ENCODE measurements at regions not wholly inside any gene's neighbourhood (a gene's known extent, or its start where the extent isn't known, plus 50 kb on each side); places are given as distances from the start of the nearest gene placed in this dataset.

- 74% methylated on average over 9 of the region's 9 CpGs for WGBS (ENCODE audit: insufficient coverage)
- DNase-seq, result no peak
- Histone ChIP-seq H3K36me3 (ENCODE audit: control insufficient read depth, insufficient read depth, low read length) (no peaks in the 10 kb centered on the region), H3K4me1 (ENCODE audit: control insufficient read depth, insufficient read depth, low read length) (no peaks in the 10 kb centered on the region), H3K9me3 (replicated peaks; ENCODE audit: control insufficient read depth, low read depth, low read length) (no peaks in the 10 kb centered on the region), H3K4me3 (ENCODE audit: low read length) (no peak overlapping the region), H3K27ac (ENCODE audit: low read length) (no peak overlapping the region), H3K27me3 (ENCODE audit: control insufficient read depth, insufficient read depth, low read length) (peaks cover 2% of the 10 kb centered on the region)
Observed at GRCh38 chr1:4268889-4269284, 368.8 kb upstream of the C1orf174 start.

- Histone ChIP-seq H3K27me3 (ENCODE audit: control insufficient read depth, insufficient read depth, low read length) (peaks cover 2% of the 10 kb centered on the region), H3K9me3 (replicated peaks; ENCODE audit: control insufficient read depth, low read depth, low read length) (no peaks in the 10 kb centered on the region), H3K4me3 (ENCODE audit: low read length) (no peak overlapping the region), H3K36me3 (ENCODE audit: control insufficient read depth, insufficient read depth, low read length) (no peaks in the 10 kb centered on the region), H3K4me1 (ENCODE audit: control insufficient read depth, insufficient read depth, low read length) (no peaks in the 10 kb centered on the region), H3K27ac (ENCODE audit: low read length) (no peak overlapping the region)
- WGBS (ENCODE audit: insufficient coverage), result 60% methylated on average over 7 of the region's 7 CpGs
- DNase-seq, result no peak
Observed at GRCh38 chr1:4269330-4269729, 369.3 kb upstream of the C1orf174 start.

- Histone ChIP-seq H3K36me3 (ENCODE audit: control insufficient read depth, insufficient read depth, low read length) (no peaks in the 10 kb centered on the region), H3K27ac (ENCODE audit: low read length) (no peak overlapping the region), H3K4me1 (ENCODE audit: control insufficient read depth, insufficient read depth, low read length) (no peaks in the 10 kb centered on the region), H3K27me3 (ENCODE audit: control insufficient read depth, insufficient read depth, low read length) (peaks cover 2% of the 10 kb centered on the region), H3K4me3 (ENCODE audit: low read length) (no peak overlapping the region), H3K9me3 (replicated peaks; ENCODE audit: control insufficient read depth, low read depth, low read length) (no peaks in the 10 kb centered on the region)
- DNase-seq, result no peak
- 79% methylated on average over 3 of the region's 10 CpGs for WGBS (ENCODE audit: insufficient coverage)
Observed at GRCh38 chr1:4269952-4270570, 370.0 kb upstream of the C1orf174 start.

- Histone ChIP-seq H3K9me3 (replicated peaks; ENCODE audit: control insufficient read depth, low read depth, low read length) (peaks cover 3% of the 10 kb centered on the region), H3K4me3 (ENCODE audit: low read length) (no peak overlapping the region), H3K4me1 (ENCODE audit: control insufficient read depth, insufficient read depth, low read length) (no peaks in the 10 kb centered on the region), H3K27me3 (ENCODE audit: control insufficient read depth, insufficient read depth, low read length) (peaks cover 5% of the 10 kb centered on the region), H3K36me3 (ENCODE audit: control insufficient read depth, insufficient read depth, low read length) (no peaks in the 10 kb centered on the region), H3K27ac (ENCODE audit: low read length) (no peak overlapping the region)
- 81% methylated on average over 11 of the region's 13 CpGs for WGBS (ENCODE audit: insufficient coverage)
- no peak for DNase-seq
Observed at GRCh38 chr1:4270651-4271337, 370.7 kb upstream of the C1orf174 start.

GRCh38 chr1:4271338-4271998, 371.4 kb upstream of the C1orf174 start:
- Histone ChIP-seq H3K27ac (ENCODE audit: low read length) (no peak overlapping the region), H3K27me3 (ENCODE audit: control insufficient read depth, insufficient read depth, low read length) (peaks cover 5% of the 10 kb centered on the region), H3K36me3 (ENCODE audit: control insufficient read depth, insufficient read depth, low read length) (no peaks in the 10 kb centered on the region), H3K4me3 (ENCODE audit: low read length) (no peak overlapping the region), H3K4me1 (ENCODE audit: control insufficient read depth, insufficient read depth, low read length) (no peaks in the 10 kb centered on the region), H3K9me3 (replicated peaks; ENCODE audit: control insufficient read depth, low read depth, low read length) (peaks cover 3% of the 10 kb centered on the region)
- WGBS (ENCODE audit: insufficient coverage), result 81% methylated on average over 5 of the region's 8 CpGs
- DNase-seq, result no peak

GRCh38 chr1:4272568-4272967, 372.5 kb upstream of the C1orf174 start:
- Histone ChIP-seq H3K4me3 (ENCODE audit: low read length) (no peak overlapping the region), H3K9me3 (replicated peaks; ENCODE audit: control insufficient read depth, low read depth, low read length) (peaks cover 11% of the 10 kb centered on the region), H3K27me3 (ENCODE audit: control insufficient read depth, insufficient read depth, low read length) (peaks cover 5% of the 10 kb centered on the region), H3K4me1 (ENCODE audit: control insufficient read depth, insufficient read depth, low read length) (no peaks in the 10 kb centered on the region), H3K27ac (ENCODE audit: low read length) (no peak overlapping the region), H3K36me3 (ENCODE audit: control insufficient read depth, insufficient read depth, low read length) (no peaks in the 10 kb centered on the region)
- WGBS (ENCODE audit: insufficient coverage), result 17% methylated on average over 2 of the region's 3 CpGs
- no peak for DNase-seq

- peaks cover 5% of the 10 kb centered on the region for H3K27me3 ChIP-seq (ENCODE audit: control insufficient read depth, insufficient read depth, low read length)
Observed at GRCh38 chr1:4273243-4273642, 373.2 kb upstream of the C1orf174 start.

GRCh38 chr1:4273747-4274146, 373.7 kb upstream of the C1orf174 start:
- no peak for DNase-seq
- Histone ChIP-seq H3K4me3 (ENCODE audit: low read length) (no peak overlapping the region), H3K4me1 (ENCODE audit: control insufficient read depth, insufficient read depth, low read length) (no peaks in the 10 kb centered on the region), H3K36me3 (ENCODE audit: control insufficient read depth, insufficient read depth, low read length) (no peaks in the 10 kb centered on the region), H3K27ac (ENCODE audit: low read length) (no peak overlapping the region), H3K27me3 (ENCODE audit: control insufficient read depth, insufficient read depth, low read length) (peaks cover 5% of the 10 kb centered on the region), H3K9me3 (replicated peaks; ENCODE audit: control insufficient read depth, low read depth, low read length) (peaks cover 15% of the 10 kb centered on the region)
- WGBS (ENCODE audit: insufficient coverage), result 50% methylated on average over 2 of the region's 5 CpGs

More at GRCh38 chr1:4273243-4273642, 373.2 kb upstream of the C1orf174 start:
- Histone ChIP-seq H3K9me3 (replicated peaks; ENCODE audit: control insufficient read depth, low read depth, low read length) (peaks cover 15% of the 10 kb centered on the region), H3K4me3 (ENCODE audit: low read length) (no peak overlapping the region), H3K4me1 (ENCODE audit: control insufficient read depth, insufficient read depth, low read length) (no peaks in the 10 kb centered on the region), H3K27ac (ENCODE audit: low read length) (no peak overlapping the region), H3K36me3 (ENCODE audit: control insufficient read depth, insufficient read depth, low read length) (no peaks in the 10 kb centered on the region)
- no peak for DNase-seq
- WGBS (ENCODE audit: insufficient coverage), result no CpG with 5 or more reads among the region's 3 CpGs

- WGBS (ENCODE audit: insufficient coverage), result 88% methylated on average over 8 of the region's 9 CpGs
- peaks cover 15% of the 10 kb centered on the region for H3K9me3 ChIP-seq (replicated peaks; ENCODE audit: control insufficient read depth, low read depth, low read length)
- H3K4me1 ChIP-seq (ENCODE audit: control insufficient read depth, insufficient read depth, low read length), result no peaks in the 10 kb centered on the region
- no peak overlapping the region for H3K4me3 ChIP-seq (ENCODE audit: low read length)
- no peak for DNase-seq
- no peak overlapping the region for H3K27ac ChIP-seq (ENCODE audit: low read length)
- peaks cover 5% of the 10 kb centered on the region for H3K27me3 ChIP-seq (ENCODE audit: control insufficient read depth, insufficient read depth, low read length)
- no peaks in the 10 kb centered on the region for H3K36me3 ChIP-seq (ENCODE audit: control insufficient read depth, insufficient read depth, low read length)
Observed at GRCh38 chr1:4275083-4275482, 375.0 kb upstream of the C1orf174 start.

GRCh38 chr1:4276238-4276637, 376.2 kb upstream of the C1orf174 start:
- WGBS (ENCODE audit: insufficient coverage), result no CpG with 5 or more reads among the region's 5 CpGs
- peaks cover 5% of the 10 kb centered on the region for H3K27me3 ChIP-seq (ENCODE audit: control insufficient read depth, insufficient read depth, low read length)

More at GRCh38 chr1:4276238-4276637, 376.2 kb upstream of the C1orf174 start:
- Histone ChIP-seq H3K4me1 (ENCODE audit: control insufficient read depth, insufficient read depth, low read length) (no peaks in the 10 kb centered on the region), H3K9me3 (replicated peaks; ENCODE audit: control insufficient read depth, low read depth, low read length) (peaks cover 15% of the 10 kb centered on the region), H3K4me3 (ENCODE audit: low read length) (no peak overlapping the region), H3K36me3 (ENCODE audit: control insufficient read depth, insufficient read depth, low read length) (no peaks in the 10 kb centered on the region), H3K27ac (ENCODE audit: low read length) (no peak overlapping the region)
- no peak for DNase-seq
